ENCODE measurements at regions not wholly inside any gene's neighbourhood (a gene's known extent, or its start where the extent isn't known, plus 50 kb on each side); places are given as distances from the start of the nearest gene placed in this dataset.

GRCh38 chr6:146865756-146866379 is 267.1 kb downstream of the ADGB start:
- Mint-ChIP-seq H3K36me3 (ENCODE audit: low read depth) (no peaks in the 10 kb centered on the region), H3K4me3 (no peak overlapping the region), H3K27me3 (no peaks in the 10 kb centered on the region), H3K4me1 (ENCODE audit: low read depth) (peaks cover 4% of the 10 kb centered on the region), H3K9me3 (no peaks in the 10 kb centered on the region), H3K27ac (no peak overlapping the region)

GRCh38 chr6:146866731-146867414 is 268.1 kb downstream of the ADGB start:
- Mint-ChIP-seq H3K4me3 (no peak overlapping the region), H3K9me3 (no peaks in the 10 kb centered on the region), H3K36me3 (ENCODE audit: low read depth) (no peaks in the 10 kb centered on the region), H3K27ac (no peak overlapping the region), H3K4me1 (ENCODE audit: low read depth) (peaks cover 11% of the 10 kb centered on the region), H3K27me3 (no peaks in the 10 kb centered on the region)

GRCh38 chr6:146868671-146869209 is 270.0 kb downstream of the ADGB start:
- no peak overlapping the region for H3K4me3 Mint-ChIP-seq
- H3K9me3 Mint-ChIP-seq = no peaks in the 10 kb centered on the region
- no peak overlapping the region for H3K27ac Mint-ChIP-seq
- no peaks in the 10 kb centered on the region for H3K36me3 Mint-ChIP-seq (ENCODE audit: low read depth)
- H3K27me3 Mint-ChIP-seq = no peaks in the 10 kb centered on the region
- H3K4me1 Mint-ChIP-seq (ENCODE audit: low read depth) = peaks cover 13% of the 10 kb centered on the region

GRCh38 chr6:146870760-146871159 is 272.0 kb downstream of the ADGB start:
- Mint-ChIP-seq H3K36me3 (ENCODE audit: low read depth) (no peaks in the 10 kb centered on the region), H3K4me1 (ENCODE audit: low read depth) (peaks cover 24% of the 10 kb centered on the region), H3K27me3 (no peaks in the 10 kb centered on the region), H3K9me3 (no peaks in the 10 kb centered on the region), H3K27ac (peak overlapping the region; percentile 77), H3K4me3 (no peak overlapping the region)

DNA sequence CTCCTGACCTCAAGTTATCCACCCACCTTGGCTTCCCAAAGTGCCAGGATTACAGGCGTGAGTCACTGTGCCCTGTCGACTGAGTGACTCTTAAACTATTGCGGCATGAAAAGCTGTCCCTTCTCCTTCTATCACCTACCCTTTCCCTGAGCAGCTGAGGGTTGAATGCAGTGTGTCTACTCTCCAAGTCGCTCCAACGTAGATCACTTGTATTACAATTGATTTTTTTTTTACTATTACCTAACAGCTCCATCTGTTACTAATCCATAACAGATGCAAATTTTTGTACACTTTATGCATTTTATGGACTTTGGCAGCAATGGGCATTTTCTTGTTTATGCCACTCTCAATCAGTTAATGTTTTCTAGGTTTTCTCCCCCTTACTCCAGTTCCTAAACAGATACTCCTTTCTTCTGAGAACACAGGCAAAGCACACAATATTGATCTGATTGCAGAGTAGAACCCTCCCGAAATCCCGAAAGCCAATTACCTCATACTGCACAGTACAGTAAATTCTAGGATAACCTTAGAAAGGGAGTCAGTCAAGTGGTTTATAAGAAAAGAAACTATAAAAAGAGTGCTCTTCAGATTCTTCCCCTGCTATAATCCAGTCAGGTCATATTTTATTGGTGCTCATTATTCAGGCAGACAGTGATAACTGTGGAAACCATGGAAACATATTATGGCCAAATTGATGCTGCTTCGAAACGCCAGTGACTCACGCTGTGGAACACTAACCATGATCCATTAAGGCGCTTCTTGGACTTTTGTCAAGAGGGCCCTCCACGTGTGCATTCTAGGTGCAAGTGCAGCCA is 273.0 kb downstream of the ADGB start:
- Mint-ChIP-seq H3K36me3 (ENCODE audit: low read depth) (no peaks in the 10 kb centered on the region), H3K9me3 (no peaks in the 10 kb centered on the region), H3K27me3 (no peaks in the 10 kb centered on the region), H3K4me3 (no peak overlapping the region), H3K4me1 (ENCODE audit: low read depth) (peaks cover 35% of the 10 kb centered on the region), H3K27ac (no peak overlapping the region)

DNA sequence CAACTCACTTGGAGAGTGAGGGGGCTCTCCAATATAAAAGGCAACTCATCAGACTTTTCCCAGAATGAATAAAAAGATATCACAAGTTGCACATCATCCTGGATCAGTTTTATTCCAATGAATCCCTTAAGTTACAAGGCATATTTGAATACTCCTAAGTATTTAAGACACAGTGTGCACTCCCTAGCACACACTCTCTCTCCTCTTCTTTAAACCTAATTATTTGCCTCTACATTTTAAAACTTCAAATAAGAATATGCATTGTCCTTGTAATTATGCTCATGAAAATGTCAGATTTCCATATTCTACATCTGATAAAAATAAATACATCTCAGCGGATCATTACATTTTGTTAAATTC is 273.6 kb downstream of the ADGB start:
- no peak overlapping the region for H3K4me3 Mint-ChIP-seq

DNA sequence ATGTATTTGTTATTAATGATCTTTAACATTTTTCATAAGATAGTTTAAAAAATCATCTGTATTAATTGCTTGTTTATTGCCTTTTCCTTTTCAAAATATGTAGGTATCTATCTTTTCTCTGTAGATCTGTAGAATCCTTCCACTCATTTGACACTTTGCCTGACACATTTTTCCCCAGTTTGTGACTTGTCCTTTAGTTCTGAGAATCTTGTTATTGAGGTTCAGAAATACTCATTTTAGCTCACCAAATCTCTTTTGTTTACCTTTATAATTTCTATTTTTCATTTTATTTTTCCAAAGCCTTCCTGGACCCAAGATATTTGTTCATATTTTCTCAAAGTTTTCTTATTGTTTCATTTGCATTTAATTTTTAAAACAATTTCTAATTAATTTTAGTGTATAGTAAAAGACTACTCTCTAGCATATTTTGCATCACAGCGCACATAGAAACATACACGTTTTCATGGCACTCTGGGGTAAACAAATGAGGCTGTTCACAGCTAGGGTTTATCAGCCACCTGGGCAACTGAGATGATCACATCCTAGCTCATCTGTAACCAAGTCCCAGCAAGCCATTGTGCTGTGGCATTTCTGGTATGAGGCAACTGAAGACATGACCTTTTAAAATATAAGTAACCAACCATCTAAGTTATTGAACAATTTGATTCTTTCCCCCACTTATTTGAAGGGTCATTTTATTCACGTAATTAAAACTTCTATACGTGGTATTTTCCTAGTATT is 275.7 kb downstream of the ADGB start:
- Mint-ChIP-seq H3K9me3 (peaks cover 7% of the 10 kb centered on the region), H3K27ac (peak overlapping the region; percentile 51), H3K36me3 (ENCODE audit: low read depth) (no peaks in the 10 kb centered on the region), H3K27me3 (no peaks in the 10 kb centered on the region), H3K4me3 (no peak overlapping the region), H3K4me1 (ENCODE audit: low read depth) (peaks cover 60% of the 10 kb centered on the region)

More for the DNA sequence above, 273.6 kb downstream of the ADGB start:
- Mint-ChIP-seq H3K4me1 (ENCODE audit: low read depth) (peaks cover 40% of the 10 kb centered on the region), H3K36me3 (ENCODE audit: low read depth) (no peaks in the 10 kb centered on the region), H3K27me3 (no peaks in the 10 kb centered on the region), H3K9me3 (no peaks in the 10 kb centered on the region), H3K27ac (no peak overlapping the region)

GRCh38 chr6:146875927-146876270 is 277.1 kb downstream of the ADGB start:
- Mint-ChIP-seq H3K27ac (peak overlapping the region; percentile 98), H3K27me3 (peaks cover 2% of the 10 kb centered on the region), H3K4me3 (no peak overlapping the region), H3K9me3 (peaks cover 7% of the 10 kb centered on the region), H3K4me1 (ENCODE audit: low read depth) (peaks cover 56% of the 10 kb centered on the region), H3K36me3 (ENCODE audit: low read depth) (no peaks in the 10 kb centered on the region)

DNA sequence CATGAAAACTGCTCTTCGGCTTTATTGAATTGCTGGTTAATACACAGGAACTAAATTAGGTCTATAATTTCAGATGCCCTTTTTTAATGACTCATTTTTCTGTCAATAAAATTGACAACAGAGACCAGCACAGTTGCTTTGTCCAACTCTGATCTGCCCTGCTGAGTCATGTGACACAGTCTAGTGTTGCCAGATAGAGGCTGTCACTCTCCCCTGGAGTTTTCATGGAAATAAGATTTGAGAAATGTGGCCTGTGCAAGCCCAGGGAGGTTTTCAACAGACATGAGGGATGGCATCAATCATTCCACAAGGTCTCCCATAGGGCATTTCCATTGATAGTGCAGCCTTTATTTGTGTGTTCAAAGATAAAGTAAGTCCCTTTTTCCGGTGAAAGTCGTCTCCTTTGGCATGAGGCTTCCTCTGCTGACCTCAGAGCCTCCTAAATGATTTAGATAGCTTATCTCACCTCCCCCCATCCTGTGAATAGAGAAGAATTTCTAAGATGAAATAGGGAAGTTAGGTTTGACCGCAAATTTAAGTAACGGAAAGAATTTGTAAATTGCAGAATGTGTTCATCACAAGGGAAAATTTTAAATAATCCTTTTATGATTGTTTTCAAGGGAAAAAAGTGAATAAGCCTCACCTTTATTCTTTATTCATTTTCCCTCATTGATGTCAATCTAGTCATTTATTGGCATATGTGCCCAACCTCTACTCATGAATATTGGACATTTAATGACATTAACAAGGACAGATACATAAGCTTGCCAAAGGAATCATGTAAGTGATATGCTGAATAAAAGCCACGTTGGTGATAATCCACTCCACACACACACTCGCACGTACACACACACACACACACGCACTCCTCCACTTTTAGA is 277.7 kb downstream of the ADGB start:
- Mint-ChIP-seq H3K27ac (peak overlapping the region; percentile 98), H3K36me3 (ENCODE audit: low read depth) (no peaks in the 10 kb centered on the region), H3K4me3 (peak overlapping the region; percentile 74)

GRCh38 chr6:146878168-146878951 is 279.6 kb downstream of the ADGB start:
- peaks cover 12% of the 10 kb centered on the region for H3K27me3 Mint-ChIP-seq
- peak overlapping the region; percentile 61 for H3K27ac Mint-ChIP-seq
- peaks cover 47% of the 10 kb centered on the region for H3K4me1 Mint-ChIP-seq (ENCODE audit: low read depth)
- H3K36me3 Mint-ChIP-seq (ENCODE audit: low read depth) = no peaks in the 10 kb centered on the region
- peaks cover 7% of the 10 kb centered on the region for H3K9me3 Mint-ChIP-seq
- no peak overlapping the region for H3K4me3 Mint-ChIP-seq

More for the DNA sequence above, 277.7 kb downstream of the ADGB start:
- peaks cover 7% of the 10 kb centered on the region for H3K9me3 Mint-ChIP-seq
- H3K27me3 Mint-ChIP-seq = peaks cover 8% of the 10 kb centered on the region
- peaks cover 53% of the 10 kb centered on the region for H3K4me1 Mint-ChIP-seq (ENCODE audit: low read depth)

- H3K27me3 Mint-ChIP-seq = peaks cover 12% of the 10 kb centered on the region
- no peak overlapping the region for H3K4me3 Mint-ChIP-seq
- H3K36me3 Mint-ChIP-seq (ENCODE audit: low read depth) = no peaks in the 10 kb centered on the region
- peak overlapping the region; percentile 61 for H3K27ac Mint-ChIP-seq
- peaks cover 47% of the 10 kb centered on the region for H3K4me1 Mint-ChIP-seq (ENCODE audit: low read depth)
- H3K9me3 Mint-ChIP-seq = peaks cover 7% of the 10 kb centered on the region
These were observed 280.2 kb downstream of the ADGB start for GRCh38 chr6:146878952-146879340.

- Mint-ChIP-seq H3K9me3 (peaks cover 7% of the 10 kb centered on the region), H3K36me3 (ENCODE audit: low read depth) (no peaks in the 10 kb centered on the region), H3K27ac (no peak overlapping the region), H3K27me3 (peaks cover 12% of the 10 kb centered on the region), H3K4me3 (no peak overlapping the region), H3K4me1 (ENCODE audit: low read depth) (peaks cover 42% of the 10 kb centered on the region)
These were observed 280.8 kb downstream of the ADGB start for GRCh38 chr6:146879406-146880117.
